ENCODE measurements at regions not wholly inside any gene's neighbourhood (a gene's known extent, or its start where the extent isn't known, plus 50 kb on each side); places are given as distances from the start of the nearest gene placed in this dataset.

GRCh38 chr9:113788616-113789330 is 87.3 kb upstream of the ZNF618 start:
- no peak overlapping the region for H3K18ac ChIP-seq (ENCODE audit: low read depth, low read length)
- no peak overlapping the region for H2BK20ac ChIP-seq (ENCODE audit: low read depth, low read length)
- H2AFZ ChIP-seq (replicated peaks; ENCODE audit: low read length, poor library complexity) = no peak overlapping the region
- H3K23ac ChIP-seq (ENCODE audit: low read depth, low read length) = no peak overlapping the region
- no peak overlapping the region for H2AK5ac ChIP-seq (ENCODE audit: low read depth, low read length)
- no peak overlapping the region for H4K8ac ChIP-seq (ENCODE audit: low read depth in 2 of 2, low read length in 2 of 2)
- no peak for ATAC-seq (ENCODE audit: low read depth)
- TF ChIP-seq POLR2A (IDR thresholded peaks at IDR 0.05; ENCODE audit: low read depth, low read length) = no peak
- TF ChIP-seq RCOR1 (IDR thresholded peaks at IDR 0.05; ENCODE audit: insufficient replicate concordance, low read length) = no peak
- TF ChIP-seq, protein P1, sequence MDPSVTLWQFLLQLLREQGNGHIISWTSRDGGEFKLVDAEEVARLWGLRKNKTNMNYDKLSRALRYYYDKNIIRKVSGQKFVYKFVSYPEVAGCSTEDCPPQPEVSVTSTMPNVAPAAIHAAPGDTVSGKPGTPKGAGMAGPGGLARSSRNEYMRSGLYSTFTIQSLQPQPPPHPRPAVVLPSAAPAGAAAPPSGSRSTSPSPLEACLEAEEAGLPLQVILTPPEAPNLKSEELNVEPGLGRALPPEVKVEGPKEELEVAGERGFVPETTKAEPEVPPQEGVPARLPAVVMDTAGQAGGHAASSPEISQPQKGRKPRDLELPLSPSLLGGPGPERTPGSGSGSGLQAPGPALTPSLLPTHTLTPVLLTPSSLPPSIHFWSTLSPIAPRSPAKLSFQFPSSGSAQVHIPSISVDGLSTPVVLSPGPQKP (IDR thresholded peaks at IDR 0.05; ENCODE audit: borderline replicate concordance, low read depth, low read length) = no peak
- TF ChIP-seq, protein P2, sequence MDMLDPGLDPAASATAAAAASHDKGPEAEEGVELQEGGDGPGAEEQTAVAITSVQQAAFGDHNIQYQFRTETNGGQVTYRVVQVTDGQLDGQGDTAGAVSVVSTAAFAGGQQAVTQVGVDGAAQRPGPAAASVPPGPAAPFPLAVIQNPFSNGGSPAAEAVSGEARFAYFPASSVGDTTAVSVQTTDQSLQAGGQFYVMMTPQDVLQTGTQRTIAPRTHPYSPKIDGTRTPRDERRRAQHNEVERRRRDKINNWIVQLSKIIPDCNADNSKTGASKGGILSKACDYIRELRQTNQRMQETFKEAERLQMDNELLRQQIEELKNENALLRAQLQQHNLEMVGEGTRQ (IDR thresholded peaks at IDR 0.05; ENCODE audit: low read depth, low read length) = no peak
- TF ChIP-seq RFX5 (IDR thresholded peaks at IDR 0.05; ENCODE audit: low read depth, low read length) = no peak
- no peak for TF ChIP-seq CTCF (conservative IDR thresholded peaks at IDR 0.05; ENCODE audit: low read depth, low read length)
- TF ChIP-seq FOS (IDR thresholded peaks at IDR 0.05; ENCODE audit: low read depth, low read length) = no peak
- no peak for TF ChIP-seq NFE2L2 (IDR thresholded peaks at IDR 0.05; ENCODE audit: low read depth, low read length)
- TF ChIP-seq RAD21 (IDR thresholded peaks at IDR 0.05; ENCODE audit: low read length) = no peak
- TF ChIP-seq CHD1 (IDR thresholded peaks at IDR 0.05; ENCODE audit: low read depth, low read length) = no peak
- TF ChIP-seq BHLHE40 (IDR thresholded peaks at IDR 0.05; ENCODE audit: low read depth, low read length) = no peak
- TF ChIP-seq MAFK (IDR thresholded peaks at IDR 0.05; ENCODE audit: low read depth, low read length) = no peak
- no peak for TF ChIP-seq MXI1 (IDR thresholded peaks at IDR 0.05; ENCODE audit: borderline replicate concordance, low read depth, low read length)
- TF ChIP-seq MAZ (IDR thresholded peaks at IDR 0.05; ENCODE audit: borderline replicate concordance, low read depth, low read length) = no peak
- no peak overlapping the region for H3K27ac ChIP-seq (ENCODE audit: insufficient read depth, low read length)
- no peaks in the 10 kb centered on the region for H3K9me1 ChIP-seq (ENCODE audit: insufficient read depth, low read length)
- H3K56ac ChIP-seq (ENCODE audit: extremely low read depth, insufficient read depth, low read length) = no peak overlapping the region
- no peak overlapping the region for H3K4me2 ChIP-seq (ENCODE audit: low read depth, low read length)
- H4K5ac ChIP-seq (ENCODE audit: low read depth, low read length) = no peak overlapping the region
- intact Hi-C loops (cut with micrococcal nuclease) (no loop called here), dilution Hi-C loops (cut with HindIII; ENCODE audit: low sequenced_read_pairs, unreplicated experiment) (no loop called here), in situ Hi-C loops (cut with MboI; ENCODE audit: low sequenced_read_pairs) (no loop called here)
- no peak overlapping the region for H3K9ac ChIP-seq (ENCODE audit: low read depth, low read length)
- H4K20me1 ChIP-seq (ENCODE audit: insufficient read depth, low read length) = no peaks in the 10 kb centered on the region
- H2BK15ac ChIP-seq (ENCODE audit: low read depth, low read length) = no peak overlapping the region
- no peak overlapping the region for H4K91ac ChIP-seq (ENCODE audit: insufficient read depth, low read depth, low read length)
- peaks cover 70% of the 10 kb centered on the region for H3K27me3 ChIP-seq (ENCODE audit: control insufficient read depth, insufficient read depth, low read length)
- ChIA-PET CTCF (interaction anchor here (0.9 kb wide), 1 partner anchor 52 kb away, joined by 3 read pairs; no protein-coding TSS in a partner anchor), POLR2A (ENCODE audit: unreplicated experiment) (no interaction called here)
- DNase-seq = no peak
- no peak overlapping the region for H3K4ac ChIP-seq (ENCODE audit: low read depth, low read length)
- no CpG with 5 or more reads among the region's 10 CpGs for WGBS, 2 experiments (ENCODE audit: extremely low coverage in 2 of 2, insufficient read length in 1 of 2)
- no peaks in the 10 kb centered on the region for H3K79me1 ChIP-seq (ENCODE audit: low read depth in 1 of 2, low read length in 2 of 2)
- BruUV-seq (replicated peaks) = no TSS peak
- H3K4me3 ChIP-seq (ENCODE audit: insufficient read depth, low read depth, low read length) = no peak overlapping the region
- H2AK9ac ChIP-seq (replicated peaks; ENCODE audit: low read depth, low read length, poor library complexity) = no peak overlapping the region
- H3K9me3 ChIP-seq (ENCODE audit: control insufficient read depth, insufficient read depth, low read length) = peaks cover 7% of the 10 kb centered on the region
- H3K14ac ChIP-seq (replicated peaks; ENCODE audit: low read depth, low read length) = no peak overlapping the region
- H2BK5ac ChIP-seq (ENCODE audit: low read depth, low read length, poor library complexity, severe bottlenecking) = no peak overlapping the region
- H3K4me1 ChIP-seq (ENCODE audit: control insufficient read depth, insufficient read depth, low read length) = no peaks in the 10 kb centered on the region
- H3K36me3 ChIP-seq (ENCODE audit: control insufficient read depth, insufficient read depth, low read length) = no peaks in the 10 kb centered on the region
- H2BK120ac ChIP-seq (ENCODE audit: low read depth, low read length) = no peak overlapping the region

All from IMR-90 (cell line).